Femur (tissue), 1 donor: ENCODE measurements at regions not wholly inside any gene's neighbourhood (a gene's known extent, or its start where the extent isn't known, plus 50 kb on each side); places are given as distances from the start of the nearest gene placed in this dataset.
"Not testable (repeated sequence)": the region's sequence is repeated elsewhere in the genome, so short reads cannot be mapped to it uniquely, and the experiment has no call there.

Experiments
- DNase-seq: peaks from one replicate; pipeline ENCODE4 v3.0.0-alpha.2; 2017

DNA sequence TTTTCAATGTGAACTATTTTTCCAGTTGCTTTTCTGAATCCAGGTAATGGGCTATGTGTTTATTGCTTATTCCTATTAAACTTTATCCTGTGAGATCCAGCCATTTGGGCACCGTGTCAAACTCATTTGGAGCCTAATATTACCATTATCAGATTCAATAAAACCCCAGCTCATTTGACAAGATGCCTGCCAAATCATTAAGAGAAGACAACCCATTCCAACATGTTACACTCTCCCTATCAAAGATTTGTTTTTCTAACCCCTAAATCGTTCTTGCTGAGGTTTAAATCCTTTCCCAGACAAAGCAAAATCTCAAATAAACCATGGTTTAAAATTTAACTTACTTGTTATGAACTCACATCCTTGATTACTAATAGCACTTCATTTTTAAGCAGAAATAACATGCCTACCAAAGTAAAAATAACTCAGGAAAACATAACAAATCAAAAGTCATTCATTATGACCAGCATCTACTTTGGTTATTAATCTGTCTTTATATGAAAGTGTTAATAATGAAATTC lies 130.0 kb upstream of the TCF21 start:
- DNase-seq: no peak

GRCh38 chr6:133759524-133759923 lies 129.4 kb upstream of the TCF21 start:
- DNase-seq: no peak

GRCh38 chr6:133761706-133762105 lies 127.2 kb upstream of the TCF21 start:
- no peak for DNase-seq

DNA sequence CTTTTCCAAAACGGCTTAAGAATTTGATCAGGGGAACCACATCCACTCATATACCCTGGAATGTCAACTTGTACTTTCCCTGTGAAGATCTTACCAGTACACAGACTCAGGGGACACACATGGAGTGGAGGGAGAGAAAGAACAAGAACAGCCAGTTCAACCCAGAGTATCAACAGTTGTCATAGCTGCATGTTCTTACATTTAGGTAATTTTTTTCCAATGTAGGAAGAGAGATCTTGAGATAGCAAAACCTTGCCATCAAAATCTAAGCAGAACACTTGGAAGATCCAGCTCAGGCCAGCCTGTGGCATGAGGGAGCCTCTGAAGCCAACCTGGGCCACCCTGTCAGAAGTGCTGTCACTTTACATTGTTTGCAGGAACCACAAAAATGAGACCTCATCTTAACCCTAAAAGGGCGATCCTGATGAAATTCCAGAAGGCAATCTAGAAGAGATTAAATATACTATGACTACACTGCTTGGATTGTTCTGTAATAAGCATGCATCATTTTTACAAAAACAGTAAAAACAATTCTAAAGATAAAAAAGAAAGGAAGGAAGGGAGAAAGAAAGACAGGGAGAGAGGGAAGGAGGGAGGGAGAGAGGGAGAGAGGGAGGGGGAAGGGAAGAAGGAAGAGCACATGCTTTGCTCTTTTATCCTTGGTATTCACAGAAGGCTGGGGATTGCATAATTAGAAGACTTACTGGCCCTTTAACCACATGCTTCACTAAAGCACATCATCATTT lies 124.7 kb upstream of the TCF21 start:
- DNase-seq: no peak

GRCh38 chr6:133764754-133765208 lies 124.1 kb upstream of the TCF21 start:
- DNase-seq: no peak

DNA sequence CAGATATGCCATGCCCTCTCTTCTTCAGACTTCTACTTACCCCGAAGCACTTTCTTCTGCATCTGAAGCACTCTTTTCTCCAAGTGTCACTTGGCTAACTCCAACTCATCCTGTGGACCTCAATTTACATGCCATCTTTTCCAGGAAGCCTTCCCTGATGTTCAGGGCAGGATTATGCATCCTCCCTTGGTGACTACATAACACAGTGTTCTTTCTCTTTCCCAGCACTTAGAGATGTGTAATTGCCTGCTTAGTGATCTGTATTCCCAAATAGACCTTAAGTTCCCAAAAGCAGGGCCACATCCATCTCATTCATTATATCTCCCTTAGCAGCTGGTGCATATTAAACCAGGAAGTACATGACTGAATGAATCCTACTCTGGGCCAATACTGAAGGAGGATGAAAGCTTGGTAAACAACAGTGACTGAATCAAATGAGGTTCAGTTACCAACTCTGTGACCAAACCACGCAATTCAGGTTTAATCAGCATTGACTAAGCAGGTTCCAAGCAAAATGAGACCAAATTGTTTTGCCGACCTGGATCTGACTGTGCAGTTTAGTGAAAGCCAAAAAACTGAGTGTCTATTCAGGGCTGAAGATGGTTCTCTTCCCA lies 121.4 kb upstream of the TCF21 start:
- DNase-seq: no peak

DNA sequence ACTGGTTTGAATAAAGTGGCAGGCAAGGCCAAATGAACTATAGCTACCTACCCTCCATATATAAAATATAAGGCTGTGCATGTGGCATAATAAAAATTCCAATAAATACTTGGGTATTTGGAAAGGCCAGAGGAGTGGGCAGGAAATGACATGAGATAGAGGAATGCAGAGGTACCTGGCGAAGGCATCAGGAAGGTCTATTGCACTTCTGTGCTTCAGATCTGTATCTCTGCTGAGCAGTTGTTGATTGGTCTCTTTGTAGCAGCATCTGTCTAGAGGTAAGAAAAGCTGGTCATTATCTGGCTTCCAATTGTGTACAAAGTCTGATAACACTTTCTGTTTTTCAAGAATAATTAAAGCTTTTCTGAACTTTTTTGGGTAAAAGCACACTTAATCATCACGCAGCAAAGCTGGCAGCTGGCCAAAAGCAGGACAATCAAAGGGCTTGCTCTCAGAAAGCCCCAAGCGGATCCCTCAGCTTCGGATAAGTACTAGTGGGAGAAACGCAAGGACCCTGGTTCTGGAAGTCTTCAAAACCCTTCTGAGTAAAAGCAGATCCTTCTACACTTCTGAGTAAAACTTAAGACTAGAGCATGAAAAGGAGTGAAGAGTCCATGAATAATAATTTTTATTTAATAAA lies 120.1 kb upstream of the TCF21 start:
- no peak for DNase-seq

- no peak for DNase-seq
Measured at GRCh38 chr6:133769463-133769862, 119.5 kb upstream of the TCF21 start.

DNA sequence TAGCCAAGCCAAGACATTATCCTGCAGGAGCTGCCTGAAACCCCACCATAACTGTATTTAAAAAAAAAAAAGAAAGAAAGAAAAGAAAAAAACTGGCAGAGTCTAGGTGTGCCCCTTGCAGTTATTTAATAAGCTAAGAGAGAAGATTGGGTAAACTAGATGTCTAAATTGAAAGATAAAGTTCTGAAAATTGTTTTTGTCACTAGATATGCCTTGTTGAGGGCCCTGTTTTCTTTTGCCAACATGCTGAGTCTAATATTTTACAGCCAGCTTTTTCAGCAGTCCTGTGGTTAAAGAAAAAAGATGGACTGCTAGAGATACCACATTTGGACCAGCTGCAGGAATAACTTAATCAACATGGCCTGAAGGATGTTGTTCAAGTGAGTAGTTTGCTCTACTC lies 116.3 kb upstream of the TCF21 start:
- DNase-seq: no peak

DNA sequence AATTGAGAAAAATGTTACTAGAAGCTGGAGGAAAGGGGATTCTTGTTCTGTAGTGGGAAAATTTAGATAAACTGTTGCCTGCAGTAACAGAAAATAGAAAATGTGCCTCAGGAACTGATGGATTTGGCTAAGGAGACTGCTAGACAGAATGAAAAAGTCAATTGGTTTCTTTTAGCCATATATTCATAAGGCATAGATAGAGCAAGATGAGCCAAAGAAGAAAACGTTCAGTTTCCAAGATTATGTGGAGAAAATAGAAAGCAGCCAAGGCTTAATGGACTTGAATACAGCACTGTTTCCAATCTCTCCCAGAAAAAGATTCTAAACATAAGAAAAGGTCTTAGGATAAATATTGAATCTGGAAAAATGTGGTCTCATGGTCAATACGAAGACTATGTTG lies 115.1 kb upstream of the TCF21 start:
- DNase-seq: no peak

- DNase-seq: no peak
Measured at GRCh38 chr6:133774356-133774755, 114.6 kb upstream of the TCF21 start.

DNA sequence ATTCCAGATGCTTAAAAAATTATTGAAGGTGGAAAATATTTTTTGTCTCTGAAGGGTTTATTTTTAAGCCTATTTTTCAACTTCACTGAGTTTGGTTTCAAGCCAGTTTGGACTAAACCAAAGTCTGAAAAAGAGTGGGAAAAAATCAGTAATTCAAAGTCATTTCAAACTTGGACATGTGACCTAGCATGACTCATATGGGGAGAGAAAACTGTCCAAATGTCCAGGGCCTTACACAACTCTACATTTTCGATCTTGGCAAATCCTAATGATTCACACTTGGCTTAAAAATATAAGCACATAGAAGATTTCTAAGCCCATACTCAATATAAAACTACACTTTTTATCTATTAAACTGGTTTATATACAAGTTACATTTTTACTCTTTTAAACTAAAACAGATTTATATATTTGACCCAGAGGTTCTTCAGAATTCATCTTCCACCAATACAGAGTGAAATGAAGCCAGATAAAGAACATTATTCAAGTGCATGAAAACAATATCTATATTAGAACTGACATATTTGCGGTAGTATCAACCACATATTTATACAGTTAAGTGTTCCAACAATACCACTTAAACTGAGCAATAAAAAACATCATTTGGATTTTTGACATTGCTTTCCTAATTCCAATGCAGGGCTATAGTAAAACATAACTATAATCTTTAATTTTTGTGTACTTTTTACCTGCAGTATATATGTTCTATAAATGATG lies 110.3 kb upstream of the TCF21 start:
- no peak for DNase-seq

DNA sequence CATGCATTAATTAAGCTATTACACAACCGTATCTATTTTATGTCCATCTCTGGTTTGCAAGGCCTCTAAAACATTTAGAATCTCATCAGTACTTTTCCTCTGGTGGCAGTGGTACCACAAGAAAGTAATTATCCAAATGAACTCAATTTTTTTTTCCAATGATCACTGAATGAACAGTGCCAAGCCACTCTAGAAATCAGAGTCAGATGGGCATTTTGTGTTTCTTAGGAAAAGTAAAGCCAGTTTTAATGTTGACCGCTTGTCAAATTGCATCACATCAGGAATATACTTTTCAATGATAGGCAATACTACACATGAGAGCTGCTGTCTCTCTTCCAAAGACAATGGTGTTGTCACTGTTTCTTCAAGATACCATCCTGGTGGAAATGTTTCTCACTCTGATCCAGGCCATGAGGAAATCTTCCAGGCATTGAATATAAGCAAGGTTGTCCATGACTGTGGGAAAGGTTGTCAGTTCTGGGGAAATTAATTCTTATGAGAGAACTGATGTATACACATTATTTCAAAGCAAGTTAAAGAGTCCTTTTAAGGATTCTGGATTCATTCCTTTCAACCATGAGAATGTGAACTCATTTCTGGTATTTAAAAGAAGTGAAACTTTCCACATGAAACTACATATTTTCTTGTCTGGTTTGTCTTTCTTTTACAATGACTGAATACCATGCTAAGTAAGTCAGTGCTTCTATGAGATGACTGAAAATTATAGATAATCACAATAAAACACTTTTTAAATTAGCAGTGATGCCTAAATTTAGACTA lies 108.8 kb upstream of the TCF21 start:
- no peak for DNase-seq

GRCh38 chr6:133786016-133786415 lies 102.9 kb upstream of the TCF21 start:
- DNase-seq: no peak

- DNase-seq: no peak
Measured at GRCh38 chr6:133787122-133787521, 101.8 kb upstream of the TCF21 start.

DNA sequence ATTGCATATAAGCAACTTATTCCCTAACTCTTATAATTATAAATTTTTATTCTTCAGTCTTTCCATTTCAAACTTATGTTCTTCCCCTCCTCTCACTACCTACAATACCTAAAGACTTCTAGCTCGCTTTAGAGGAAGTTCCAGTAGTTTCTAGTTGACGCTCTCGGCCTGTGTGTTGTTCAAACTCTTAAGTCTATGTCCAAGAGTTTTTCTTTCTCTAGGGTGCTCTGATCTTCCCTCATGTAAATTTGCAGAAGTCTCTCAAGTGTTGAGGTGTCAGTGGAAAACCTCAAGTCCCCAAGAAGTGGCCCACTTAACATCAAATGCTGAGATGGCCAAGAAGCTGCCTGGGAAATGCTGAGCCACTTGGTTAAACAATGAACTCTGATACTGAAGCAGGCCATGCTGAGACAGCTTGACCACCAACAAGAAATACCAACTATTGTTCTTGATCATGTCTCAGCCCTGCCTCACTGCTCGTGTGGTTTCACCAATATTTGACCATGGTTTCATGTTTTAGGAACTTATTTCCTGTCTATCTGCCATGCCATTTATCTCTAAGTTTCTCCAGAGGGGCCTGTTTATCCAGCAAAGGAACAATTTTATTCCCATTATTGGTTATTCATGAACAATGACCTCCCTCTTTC lies 100.9 kb upstream of the TCF21 start:
- no peak for DNase-seq

DNA sequence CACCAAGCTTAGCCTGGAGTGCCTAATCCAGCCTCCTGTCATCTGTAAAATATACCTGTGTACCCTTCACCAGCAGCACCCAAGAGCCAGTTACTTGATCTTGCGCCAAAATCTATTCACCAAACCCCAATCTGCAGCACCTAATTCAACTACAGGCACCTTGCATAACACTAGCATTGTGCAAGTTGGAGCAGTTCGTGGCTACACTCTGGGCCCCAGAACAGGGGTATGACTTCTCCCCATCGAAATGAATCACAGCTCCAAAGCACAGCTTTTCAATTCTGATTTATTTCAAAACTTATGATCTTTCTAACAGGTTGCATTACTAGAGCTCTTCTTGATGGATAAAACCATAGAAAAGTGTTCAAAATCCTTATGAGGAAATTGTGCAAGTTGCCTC lies 100.4 kb upstream of the TCF21 start:
- no peak for DNase-seq

DNA sequence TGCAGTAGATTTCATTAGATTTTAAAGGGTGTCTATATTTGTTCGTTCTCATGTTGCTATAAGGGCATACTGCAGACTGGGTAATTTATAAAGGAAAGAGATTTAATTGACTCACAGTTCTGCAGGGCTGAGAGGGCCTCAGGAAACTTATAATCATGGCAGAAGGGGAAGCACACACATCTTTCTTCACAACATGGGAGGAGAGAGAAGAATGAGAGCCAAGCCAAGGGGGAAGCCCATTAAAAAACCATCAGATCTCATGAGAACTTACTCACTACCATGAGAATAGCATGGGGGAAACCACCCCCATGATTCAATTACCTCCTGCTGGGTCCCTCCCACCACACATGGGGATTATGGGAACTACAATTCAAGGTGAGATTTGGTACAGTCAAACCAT lies 99.5 kb upstream of the TCF21 start:
- not testable (repeated sequence) for DNase-seq

GRCh38 chr6:133790756-133791155 lies 98.2 kb upstream of the TCF21 start:
- not testable (repeated sequence) for DNase-seq

GRCh38 chr6:133795051-133795450 lies 93.9 kb upstream of the TCF21 start:
- DNase-seq: not testable (repeated sequence)

DNA sequence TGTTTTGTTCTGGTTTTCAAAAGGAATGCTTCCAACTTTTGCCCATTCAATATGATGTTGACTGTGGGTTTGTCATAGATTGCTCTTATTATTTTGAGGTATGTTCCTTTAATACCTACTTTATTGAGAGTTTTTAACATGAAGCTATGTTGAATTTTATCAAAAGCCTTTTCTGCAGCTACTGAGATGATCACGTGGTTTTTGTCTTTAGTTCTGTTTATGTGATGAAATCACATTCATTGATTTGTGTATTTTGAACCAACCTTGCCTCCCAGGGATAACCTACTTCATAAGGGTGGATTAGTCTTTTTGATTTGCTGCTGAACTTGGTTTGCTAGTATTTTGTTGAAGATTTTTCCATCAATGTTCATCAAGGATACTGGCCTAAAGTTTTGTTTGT lies 92.7 kb upstream of the TCF21 start:
- DNase-seq: no peak

- DNase-seq: no peak
Measured at GRCh38 chr6:133799043-133799442, 89.9 kb upstream of the TCF21 start.
